H1 (cell line): ENCODE measurements at regions not wholly inside any gene's neighbourhood (a gene's known extent, or its start where the extent isn't known, plus 50 kb on each side); places are given as distances from the start of the nearest gene placed in this dataset.

Experiments
- CTCF ChIA-PET: fragments of 300-600 bp; sonication (Branson Sonifier 250); formaldehyde crosslinking; loops from one replicate; lab custom pipeline; 2021; ENCODE audit not compliant: partially characterized antibody; lab: Charles Lee
- POLR2A ChIA-PET: fragments of 300-600 bp; sonication (Branson Sonifier 250); formaldehyde crosslinking; loops from one replicate; lab custom pipeline; 2021; ENCODE audit warnings: inconsistent platforms; ENCODE audit not compliant: partially characterized antibody; lab: Charles Lee
- DNase-seq, 2 experiments: peaks; one replicate each; pipeline versions ENCODE4 v3.0.0 to v3.0.0-alpha.2; 2010 to 2022; ENCODE audit warnings: low spot score in 2 of 2, low read depth in 1 of 2, mixed read lengths in 1 of 2
- FAIRE-seq: peaks from 2 replicates; lab custom pipeline; 2011; peaks lifted over from hg19 to GRCh38; lab: Jason Lieb, UNC
- H2AFZ ChIP-seq: 2 replicates; pipeline ENCODE4 v1.8.1; 2012; ENCODE audit warnings: low read length, inconsistent platforms
- H2AK5ac ChIP-seq: 2 replicates; pipeline ENCODE4 v1.6.1; 2013; ENCODE audit warnings: low read depth, low read length
- H2BK120ac ChIP-seq: replicated peaks from 2 replicates; pipeline ENCODE3; 2013; ENCODE audit warnings: low read depth, low read length, inconsistent platforms
- H2BK12ac ChIP-seq: 2 replicates; pipeline ENCODE4 v1.6.1; 2013; ENCODE audit warnings: low read depth, low read length
- H2BK15ac ChIP-seq: 2 replicates; pipeline ENCODE4 v1.6.1; 2013; ENCODE audit warnings: low read length
- H2BK20ac ChIP-seq: 2 replicates; pipeline ENCODE4 v1.6.1; 2013; ENCODE audit warnings: low read length
- H2BK5ac ChIP-seq: 2 replicates; pipeline ENCODE4 v1.6.1; 2013; ENCODE audit warnings: low read depth, low read length
- H3K14ac ChIP-seq: 2 replicates; pipeline ENCODE4 v1.6.1; 2013; ENCODE audit warnings: inconsistent platforms; ENCODE audit not compliant: insufficient read length
- H3K18ac ChIP-seq: 2 replicates; pipeline ENCODE4 v1.6.1; 2013; ENCODE audit warnings: low read length; ENCODE audit errors: extremely low read depth
- H3K23ac ChIP-seq: 2 replicates; pipeline ENCODE4 v1.6.1; 2013; ENCODE audit warnings: inconsistent platforms; ENCODE audit not compliant: insufficient read length
- H3K23me2 ChIP-seq: 2 replicates; pipeline ENCODE4 v1.6.1; 2013; ENCODE audit warnings: low read depth, low read length
- H3K27ac ChIP-seq: 2 replicates; pipeline ENCODE4 v1.6.1; 2011; ENCODE audit warnings: low read depth, low read length, inconsistent platforms
- H3K27me3 ChIP-seq, 4 experiments: replicated peaks in 1 of 4; 1 replicate in 1 of 4; 2 replicates in 3 of 4; pipeline versions ENCODE4 v1.6.1 to v1.8.1; 2011 to 2013; ENCODE audit warnings: low read length in 3 of 4, mild to moderate bottlenecking in 3 of 4, inconsistent platforms in 2 of 4, mixed read lengths in 2 of 4, moderate library complexity in 1 of 4; ENCODE audit not compliant: control insufficient read depth in 3 of 4, insufficient read depth in 3 of 4; ENCODE audit errors: extremely low read depth in 1 of 4
- H3K36me3 ChIP-seq, 4 experiments: 2 replicates each; pipeline versions ENCODE4 v1.6.1 to v1.8.1; 2011 to 2013; ENCODE audit warnings: mild to moderate bottlenecking in 4 of 4, low read length in 3 of 4, moderate library complexity in 2 of 4, control low read depth in 1 of 4, inconsistent platforms in 1 of 4; ENCODE audit not compliant: insufficient read depth in 4 of 4, control insufficient read depth in 2 of 4
- H3K4ac ChIP-seq: replicated peaks from 2 replicates; pipeline ENCODE3; 2013; ENCODE audit warnings: low read length, low read depth, mixed read lengths, inconsistent platforms; ENCODE audit not compliant: insufficient read length
- H3K4me1 ChIP-seq, 4 experiments: replicated peaks in 1 of 4; 1 replicate in 1 of 4; 2 replicates in 3 of 4; pipeline versions ENCODE4 v1.6.1 to v1.8.1; 2011 to 2013; ENCODE audit warnings: low read length in 3 of 4, inconsistent platforms in 2 of 4, mixed read lengths in 1 of 4; ENCODE audit not compliant: insufficient read depth in 4 of 4, control insufficient read depth in 3 of 4
- H3K4me2 ChIP-seq, 2 experiments: 2 replicates each; pipeline versions ENCODE4 v1.6.1 to v1.8.1; 2011 to 2013; ENCODE audit warnings: low read depth in 2 of 2, low read length in 2 of 2, control low read depth in 1 of 2, inconsistent platforms in 1 of 2, mild to moderate bottlenecking in 1 of 2; ENCODE audit not compliant: insufficient read depth in 1 of 2
- H3K4me3 ChIP-seq, 4 experiments: fragments of 200-600, 300-600 bp in 1 of 4; sonication (generic), shearing (Covaris generic), sonication (Bioruptor Twin) in 1 of 4; 2 replicates each; pipeline versions ENCODE4 v1.5.1 to v1.8.1; 2011 to 2016; ENCODE audit warnings: low read length in 4 of 4, low read depth in 3 of 4, control low read depth in 2 of 4, inconsistent platforms in 2 of 4, mild to moderate bottlenecking in 2 of 4, mixed read lengths in 1 of 4, moderate library complexity in 1 of 4; ENCODE audit not compliant: insufficient read depth in 2 of 4; ENCODE audit errors: extremely low read depth in 1 of 4
- H3K56ac ChIP-seq: replicated peaks from 2 replicates; pipeline ENCODE3; 2013; ENCODE audit warnings: low read depth, mild to moderate bottlenecking, mixed read lengths, low read length, inconsistent platforms; ENCODE audit not compliant: insufficient read length
- H3K79me1 ChIP-seq: 2 replicates; pipeline ENCODE4 v1.6.1; 2013; ENCODE audit warnings: low read depth, low read length, control low read depth
- H3K79me2 ChIP-seq, 2 experiments: 2 replicates each; pipeline versions ENCODE4 v1.6.1 to v1.8.1; 2012 to 2013; ENCODE audit warnings: low read length in 2 of 2, mild to moderate bottlenecking in 2 of 2, inconsistent platforms in 1 of 2; ENCODE audit not compliant: insufficient read depth in 2 of 2, control insufficient read depth in 1 of 2
- H3K9ac ChIP-seq, 4 experiments: replicated peaks in 1 of 4; 1 replicate in 1 of 4; 2 replicates in 3 of 4; pipeline versions ENCODE4 v1.6.1 to v1.8.1; 2011 to 2013; ENCODE audit warnings: low read depth in 3 of 4, low read length in 3 of 4, control low read depth in 2 of 4, mild to moderate bottlenecking in 2 of 4, moderate library complexity in 2 of 4, inconsistent platforms in 1 of 4; ENCODE audit errors: extremely low read depth in 1 of 4
- H3K9me3 ChIP-seq, 2 experiments: 2 replicates each; pipeline versions ENCODE4 v1.6.1 to v1.8.1; 2012 to 2013; ENCODE audit warnings: mild to moderate bottlenecking in 2 of 2, moderate library complexity in 2 of 2, control low read depth in 1 of 2, inconsistent platforms in 1 of 2, low read depth in 1 of 2, low read length in 1 of 2, mixed read lengths in 1 of 2; ENCODE audit not compliant: insufficient read depth in 2 of 2
- H4K20me1 ChIP-seq, 2 experiments: replicated peaks in 1 of 2; 2 replicates each; pipeline versions ENCODE3 to v1.8.1; 2011 to 2013; ENCODE audit warnings: inconsistent platforms in 2 of 2, low read length in 2 of 2, mild to moderate bottlenecking in 1 of 2; ENCODE audit not compliant: insufficient read depth in 2 of 2, control insufficient read depth in 1 of 2
- H4K5ac ChIP-seq: 2 replicates; pipeline ENCODE4 v1.6.1; 2013; ENCODE audit warnings: low read length, low read depth, mixed read lengths, inconsistent platforms; ENCODE audit not compliant: insufficient read length
- H4K8ac ChIP-seq: 2 replicates; pipeline ENCODE4 v1.8.0; 2013; ENCODE audit warnings: mild to moderate bottlenecking, moderate library complexity, low read length, inconsistent platforms; ENCODE audit not compliant: insufficient read depth; ENCODE audit errors: extremely low read depth
- H4K91ac ChIP-seq: replicated peaks from 2 replicates; pipeline ENCODE3; 2013; ENCODE audit warnings: low read length, mixed read lengths, inconsistent platforms; ENCODE audit not compliant: insufficient read length
- RAD21 ChIP-seq, 2 experiments: IDR thresholded peaks in 1 of 2; conservative IDR thresholded peaks in 1 of 2; 2 replicates each; pipeline ENCODE4 v1.6.1; 2011; ENCODE audit warnings: low read depth in 2 of 2, low read length in 2 of 2, improper control_type of control experiment in 1 of 2, inconsistent platforms in 1 of 2, mild to moderate bottlenecking in 1 of 2, moderate library complexity in 1 of 2
- WGBS, 2 experiments: shearing (Covaris generic) in 1 of 2; methylation state at CpG; one replicate each; pipeline versions ENCODE4 v1.1.6 to v1.1.7; 2013 to 2015; ENCODE audit warnings: low lambda C conversion rate in 2 of 2, mixed read lengths in 2 of 2, inconsistent platforms in 1 of 2, low coverage in 1 of 2, missing lambda C conversion rate in 1 of 2; ENCODE audit not compliant: insufficient replicate concordance in 2 of 2, insufficient coverage in 1 of 2, insufficient read length in 1 of 2; ENCODE audit errors: extremely low coverage in 1 of 2, missing lambda C conversion rate in 1 of 2; 5-methylcytosine and 5-hydroxymethylcytosine counted together
- TF ChIP-seq, protein P1 (sequence below), 3 experiments: IDR thresholded peaks; 1 replicate in 2 of 3; 2 replicates in 1 of 3; pipeline versions ENCODE4 v1.5.1 to v1.6.1; 2011; ENCODE audit warnings: low read length in 3 of 3, mild to moderate bottlenecking in 3 of 3, inconsistent platforms in 2 of 3, low read depth in 1 of 3, moderate library complexity in 1 of 3; ENCODE audit not compliant: insufficient read depth in 1 of 3; ENCODE audit errors: control extremely low read depth in 1 of 3
- TF ChIP-seq, protein P2 (sequence below): IDR thresholded peaks from 2 replicates; pipeline ENCODE4 v1.6.1; 2011; ENCODE audit warnings: low read depth, mild to moderate bottlenecking, low read length; ENCODE audit not compliant: insufficient read depth

DNA sequence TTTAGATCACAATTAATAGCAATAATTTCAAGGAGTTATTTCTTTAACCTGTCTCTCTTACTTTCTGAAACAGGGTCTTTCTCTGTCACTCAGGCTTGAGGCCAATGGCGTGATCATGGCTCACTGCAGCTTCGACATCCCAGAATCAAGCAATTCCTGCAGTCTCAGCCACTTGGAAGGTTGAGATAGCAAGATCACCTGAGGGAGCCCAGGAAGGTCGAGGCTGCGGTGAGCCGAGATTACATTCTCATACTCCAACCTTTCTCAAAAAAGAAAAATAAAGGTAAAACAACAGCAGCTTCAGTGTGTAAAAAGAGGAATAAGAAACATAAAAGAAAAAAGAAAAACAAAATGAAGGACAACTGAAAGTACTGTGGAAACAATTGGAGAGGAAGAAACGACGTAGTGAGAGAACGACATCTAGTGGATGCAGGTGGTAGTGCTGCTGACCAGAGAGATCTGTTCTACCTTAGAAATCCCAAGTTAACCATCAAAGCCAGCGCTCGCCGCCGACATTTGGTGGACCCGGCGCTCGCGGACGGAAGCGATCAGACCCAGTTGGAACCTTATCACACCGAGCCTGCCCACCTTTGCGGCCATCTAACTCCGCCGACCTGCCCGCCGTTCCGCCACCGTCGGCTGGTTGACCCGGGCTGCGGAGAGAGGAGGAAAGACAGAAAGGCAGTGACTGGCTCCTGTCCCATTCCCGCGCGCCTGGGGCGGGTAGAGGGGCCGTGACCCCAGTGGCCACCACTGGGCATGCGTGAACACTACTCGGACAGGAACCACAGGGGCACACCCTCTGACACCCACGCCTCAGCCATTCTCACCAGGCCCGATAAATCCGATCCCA lies 196.1 kb downstream of the ALG10 start:
- peak in 1 of 2 experiments; percentile 74 for DNase-seq
- Histone ChIP-seq H3K4me2 (no peak overlapping the region), H4K20me1 (no peaks in the 10 kb centered on the region), H3K18ac (no peak overlapping the region), H2BK15ac (no peak overlapping the region), H3K4me1 (no peaks in the 10 kb centered on the region), H4K5ac (no peak overlapping the region), H3K9ac (no peak overlapping the region), H3K27ac (no peak overlapping the region), H3K4me3 (no peak overlapping the region), H3K36me3 (no peaks in the 10 kb centered on the region), H3K23ac (no peak overlapping the region), H3K79me1 (no peaks in the 10 kb centered on the region), H4K91ac (no peak overlapping the region), H2BK120ac (no peak overlapping the region), H2AK5ac (no peak overlapping the region), H3K79me2 (no peaks in the 10 kb centered on the region), H3K4ac (no peak overlapping the region), H2BK5ac (no peak overlapping the region), H3K23me2 (no peaks in the 10 kb centered on the region), H4K8ac (no peak overlapping the region; the same call in 1 of the 2 replicates), H2AFZ (no peak overlapping the region), H3K27me3 (no peaks in the 10 kb centered on the region), H3K9me3 (peaks cover 47 to 86% of the 10 kb centered on the region in 2 experiments), H3K56ac (no peak overlapping the region), H3K14ac (no peak overlapping the region), H2BK20ac (no peak overlapping the region), H2BK12ac (no peak overlapping the region)
- no peak for FAIRE-seq
- TF ChIP-seq RAD21 (IDR thresholded peaks at IDR 0.05 in 1 of 2, conservative IDR thresholded peaks at IDR 0.05 in 1 of 2; ENCODE audit: low read depth in 2 of 2, low read length in 2 of 2): peak; percentile 73 to 74
- TF ChIP-seq, protein P1, sequence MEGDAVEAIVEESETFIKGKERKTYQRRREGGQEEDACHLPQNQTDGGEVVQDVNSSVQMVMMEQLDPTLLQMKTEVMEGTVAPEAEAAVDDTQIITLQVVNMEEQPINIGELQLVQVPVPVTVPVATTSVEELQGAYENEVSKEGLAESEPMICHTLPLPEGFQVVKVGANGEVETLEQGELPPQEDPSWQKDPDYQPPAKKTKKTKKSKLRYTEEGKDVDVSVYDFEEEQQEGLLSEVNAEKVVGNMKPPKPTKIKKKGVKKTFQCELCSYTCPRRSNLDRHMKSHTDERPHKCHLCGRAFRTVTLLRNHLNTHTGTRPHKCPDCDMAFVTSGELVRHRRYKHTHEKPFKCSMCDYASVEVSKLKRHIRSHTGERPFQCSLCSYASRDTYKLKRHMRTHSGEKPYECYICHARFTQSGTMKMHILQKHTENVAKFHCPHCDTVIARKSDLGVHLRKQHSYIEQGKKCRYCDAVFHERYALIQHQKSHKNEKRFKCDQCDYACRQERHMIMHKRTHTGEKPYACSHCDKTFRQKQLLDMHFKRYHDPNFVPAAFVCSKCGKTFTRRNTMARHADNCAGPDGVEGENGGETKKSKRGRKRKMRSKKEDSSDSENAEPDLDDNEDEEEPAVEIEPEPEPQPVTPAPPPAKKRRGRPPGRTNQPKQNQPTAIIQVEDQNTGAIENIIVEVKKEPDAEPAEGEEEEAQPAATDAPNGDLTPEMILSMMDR (IDR thresholded peaks at IDR 0.05; ENCODE audit: control extremely low read depth in 1 of 3, insufficient read depth in 1 of 3, low read depth in 1 of 3, low read length in 3 of 3): peak in 2 of 3 experiments; percentile 52 to 77; a peak in 3 of 4 replicates
- TF ChIP-seq, protein P2, sequence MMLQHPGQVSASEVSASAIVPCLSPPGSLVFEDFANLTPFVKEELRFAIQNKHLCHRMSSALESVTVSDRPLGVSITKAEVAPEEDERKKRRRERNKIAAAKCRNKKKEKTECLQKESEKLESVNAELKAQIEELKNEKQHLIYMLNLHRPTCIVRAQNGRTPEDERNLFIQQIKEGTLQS: no peak
- POLR2A ChIA-PET: no interaction called here
- WGBS, 2 experiments: 65% methylated on average over 23 of the region's 39 CpGs; no CpG with 5 or more reads in 1 of the 2 experiments
- CTCF ChIA-PET: no interaction called here
